NCI-H748 (cell line): ENCODE measurements at regions not wholly inside any gene's neighbourhood (a gene's known extent, or its start where the extent isn't known, plus 50 kb on each side); places are given as distances from the start of the nearest gene placed in this dataset.
A peak's percentile ranks its signal among the peaks of the same experiment; 100 is the strongest.
"Not testable (repeated sequence)": the region's sequence is repeated elsewhere in the genome, so short reads cannot be mapped to it uniquely, and the experiment has no call there.

Source experiments
- DNase-seq: peaks from one replicate; lab custom pipeline; 2025; ENCODE audit not compliant: unreplicated experiment; lab: John Stamatoyannopoulos, UW

DNA sequence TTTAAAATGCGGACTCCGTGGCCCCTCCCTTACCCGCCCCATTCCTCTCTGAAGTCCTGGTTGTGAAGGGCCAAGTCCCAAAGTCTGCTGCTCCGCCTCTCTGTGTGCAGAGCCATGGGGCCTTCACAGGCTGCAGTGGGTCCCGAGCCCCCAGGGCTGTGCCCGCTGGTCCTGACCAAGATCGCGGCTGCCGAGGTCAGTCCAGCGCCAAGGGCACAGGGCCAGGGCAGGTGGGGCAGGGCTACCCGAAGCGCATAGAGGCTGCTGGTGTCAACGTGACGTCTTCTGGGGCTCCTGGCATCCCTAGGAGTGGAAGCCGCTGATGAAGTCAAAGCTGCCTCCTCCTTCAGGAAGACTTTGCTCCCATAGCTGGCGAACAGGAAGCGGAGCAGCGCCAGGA lies 858.8 kb downstream of the TUBA3C start:
- not testable (repeated sequence) for DNase-seq

DNA sequence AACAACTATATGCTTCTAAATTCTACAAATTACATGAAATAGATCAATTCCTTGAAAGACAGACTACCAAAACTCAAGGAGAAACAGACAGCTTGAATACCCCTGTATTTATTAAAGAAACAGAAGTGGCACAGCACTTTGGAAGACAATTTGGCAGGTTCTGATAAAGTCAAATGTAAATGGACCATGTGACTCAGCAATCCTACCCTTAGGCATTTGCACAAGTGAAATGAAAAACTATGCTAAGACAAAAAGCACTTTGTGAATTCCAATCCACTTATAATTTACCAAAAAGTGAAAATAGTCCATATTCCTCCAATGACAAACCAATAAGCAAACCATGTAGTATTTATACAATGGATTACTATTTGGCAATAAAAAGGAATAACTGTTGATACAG lies 862.0 kb downstream of the TUBA3C start:
- DNase-seq, result not testable (repeated sequence)

GRCh38 chr13:18303240-18303813 lies 878.3 kb downstream of the TUBA3C start:
- DNase-seq, result not testable (repeated sequence)

DNA sequence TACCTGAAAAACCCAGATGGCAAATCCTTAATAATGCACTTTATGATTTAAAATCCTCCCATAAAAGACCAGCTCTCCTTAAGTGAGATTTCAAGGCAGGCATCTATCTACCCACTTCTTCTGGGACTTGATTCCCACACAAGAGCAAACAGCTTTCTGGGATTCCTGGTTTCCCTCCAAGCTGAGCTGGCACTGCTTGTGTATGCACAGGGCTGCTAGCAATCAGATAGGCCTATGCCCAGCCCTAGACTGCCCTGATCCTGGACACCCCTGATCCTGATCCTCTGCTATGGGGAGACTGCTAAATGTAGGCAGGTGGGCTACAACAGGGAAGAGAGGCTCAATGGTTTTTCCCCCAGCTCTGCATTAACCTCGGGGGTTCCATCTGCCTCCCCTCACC lies 880.7 kb downstream of the TUBA3C start:
- DNase-seq, result not testable (repeated sequence)

DNA sequence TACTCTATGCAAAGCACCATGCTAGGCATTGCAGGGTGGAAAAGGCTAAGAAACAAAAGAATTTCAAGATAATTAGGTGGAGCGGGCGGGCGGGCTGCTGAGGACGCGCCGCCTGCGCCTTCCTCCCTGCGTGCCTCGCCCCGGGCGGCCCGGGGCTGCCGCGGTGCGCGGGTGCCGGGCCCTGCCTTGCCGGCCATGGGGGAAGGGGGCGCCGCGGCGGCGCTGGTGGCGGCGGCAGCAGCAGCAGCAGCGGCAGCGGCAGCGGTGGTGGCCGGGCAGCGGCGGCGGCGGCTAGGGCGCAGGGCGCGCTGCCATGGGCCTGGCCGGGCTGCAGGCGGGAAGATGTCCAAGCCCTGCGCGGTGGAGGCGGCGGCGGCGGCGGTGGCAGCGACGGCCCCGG lies 884.3 kb downstream of the TUBA3C start:
- DNase-seq, result peak; percentile 43

- DNase-seq, result not testable (repeated sequence)
Measured at GRCh38 chr13:18296617-18297016, 885.0 kb downstream of the TUBA3C start.

- DNase-seq, result not testable (repeated sequence)
Measured at GRCh38 chr13:18294311-18294710, 887.3 kb downstream of the TUBA3C start.

DNA sequence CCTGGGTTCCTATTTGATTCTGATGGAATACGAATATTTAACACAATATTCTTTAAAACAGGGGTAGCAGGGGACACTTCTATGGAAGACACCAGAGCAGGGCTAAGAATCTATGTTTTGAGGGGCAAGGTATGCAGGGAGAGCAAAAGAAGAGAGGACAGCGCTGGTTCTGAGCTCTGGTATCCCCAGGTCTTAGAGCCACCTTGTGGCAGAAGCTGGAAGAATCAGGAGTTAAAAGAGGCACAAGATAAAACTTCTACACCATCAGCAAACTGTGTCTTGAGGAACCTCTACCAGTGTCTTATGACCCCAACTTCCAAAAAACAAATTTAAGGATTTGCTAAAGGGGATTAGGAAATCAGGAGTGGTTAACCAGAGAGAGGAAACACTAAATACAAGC lies 894.8 kb downstream of the TUBA3C start:
- DNase-seq, result not testable (repeated sequence)

DNA sequence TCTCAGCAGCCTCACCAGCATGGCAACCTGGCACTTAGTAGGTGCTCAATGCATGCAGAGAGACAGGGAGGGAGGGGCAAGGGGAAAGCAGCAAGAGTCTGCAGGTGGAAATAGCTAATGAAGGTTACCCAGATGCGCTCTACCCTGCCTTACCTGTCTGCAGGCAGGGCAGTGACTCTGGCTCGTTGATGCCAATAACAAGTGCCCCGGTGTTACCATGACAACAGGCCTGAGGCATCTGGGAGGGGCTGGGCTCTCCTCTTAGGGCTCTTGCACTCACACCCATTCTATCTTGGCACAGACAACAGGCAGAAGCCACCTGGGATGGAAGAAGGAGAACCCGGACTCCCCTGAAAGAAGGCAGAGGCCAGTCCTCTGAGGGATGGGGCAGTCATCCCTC lies 896.0 kb downstream of the TUBA3C start:
- not testable (repeated sequence) for DNase-seq

DNA sequence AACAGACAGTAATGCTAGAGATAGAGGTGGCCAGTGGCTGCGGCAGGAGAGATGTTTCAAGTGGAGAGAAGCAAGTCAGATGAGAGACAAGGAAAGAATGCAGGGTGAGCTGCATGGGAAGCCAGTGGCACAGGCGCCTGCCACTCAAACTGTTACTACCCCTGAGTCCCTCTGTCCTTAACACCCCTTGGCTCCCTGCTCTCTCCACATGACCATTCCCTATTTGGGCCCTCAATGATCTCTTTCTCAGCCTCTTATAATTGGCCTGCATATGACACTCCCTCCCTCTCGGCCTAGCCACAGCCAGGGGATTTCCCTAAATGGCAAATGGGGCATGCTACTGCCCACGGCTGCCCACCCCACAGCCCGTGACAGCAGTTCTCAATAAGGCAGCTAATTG lies 897.6 kb downstream of the TUBA3C start:
- DNase-seq, result not testable (repeated sequence)

DNA sequence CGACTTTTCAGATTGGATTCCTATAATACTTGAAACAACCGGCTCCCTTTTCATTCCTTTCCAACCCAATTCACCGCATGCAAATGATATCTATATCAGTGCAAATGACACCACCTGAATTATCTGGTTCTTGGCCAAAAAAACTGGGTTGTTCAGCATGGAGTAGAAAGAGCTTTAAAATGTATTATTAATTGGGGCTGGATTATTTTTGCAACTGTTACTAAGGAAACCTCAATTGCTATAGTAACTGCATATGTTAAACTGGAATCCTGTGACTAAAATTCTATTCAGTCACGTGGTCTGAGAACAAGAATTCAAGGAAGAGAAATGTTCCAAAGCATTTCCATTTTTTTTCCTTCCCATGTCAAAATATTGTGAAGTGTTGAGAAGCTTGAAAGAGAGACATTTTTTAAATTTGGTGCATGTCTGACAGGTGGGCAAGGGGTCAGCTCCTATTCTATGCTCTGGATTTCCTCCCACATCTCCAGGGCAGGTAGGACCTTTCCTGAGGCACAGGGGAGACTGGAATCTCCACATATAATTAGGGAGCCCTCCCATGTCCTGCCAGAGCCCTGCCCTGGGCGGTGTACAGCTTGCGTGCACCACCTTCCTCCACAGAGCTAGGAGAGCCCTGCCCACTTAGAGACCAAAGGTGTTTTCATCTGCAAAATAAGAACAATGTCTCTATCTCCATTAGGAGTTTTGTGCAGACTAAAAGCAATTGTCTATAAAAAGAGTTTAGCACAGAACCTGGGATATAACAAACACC lies 899.6 kb downstream of the TUBA3C start:
- DNase-seq, result not testable (repeated sequence)

- not testable (repeated sequence) for DNase-seq
Measured at GRCh38 chr13:18280904-18281828, 900.5 kb downstream of the TUBA3C start.

- not testable (repeated sequence) for DNase-seq
Measured at GRCh38 chr13:18279971-18280370, 901.7 kb downstream of the TUBA3C start.

GRCh38 chr13:18277372-18277771 lies 904.3 kb downstream of the TUBA3C start:
- not testable (repeated sequence) for DNase-seq

DNA sequence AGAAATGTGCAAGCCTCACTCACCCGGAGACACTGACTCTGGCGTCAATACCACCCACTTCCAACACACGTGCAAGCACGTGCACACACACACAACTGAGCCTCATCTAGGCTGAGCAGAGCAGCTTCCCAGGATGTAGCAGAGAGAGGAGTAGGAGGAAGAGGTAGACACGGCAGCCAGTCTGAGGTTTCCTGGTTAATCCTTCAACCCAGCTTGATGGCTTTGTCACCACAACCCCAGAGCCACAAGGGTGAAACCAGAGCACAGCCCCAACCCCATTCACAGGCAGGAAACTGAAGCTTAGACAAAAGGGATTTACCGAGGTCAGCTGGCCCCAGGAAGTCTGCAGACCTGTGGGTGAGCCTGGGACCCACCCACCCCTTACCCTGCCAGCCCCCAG lies 905.3 kb downstream of the TUBA3C start:
- DNase-seq, result not testable (repeated sequence)

DNA sequence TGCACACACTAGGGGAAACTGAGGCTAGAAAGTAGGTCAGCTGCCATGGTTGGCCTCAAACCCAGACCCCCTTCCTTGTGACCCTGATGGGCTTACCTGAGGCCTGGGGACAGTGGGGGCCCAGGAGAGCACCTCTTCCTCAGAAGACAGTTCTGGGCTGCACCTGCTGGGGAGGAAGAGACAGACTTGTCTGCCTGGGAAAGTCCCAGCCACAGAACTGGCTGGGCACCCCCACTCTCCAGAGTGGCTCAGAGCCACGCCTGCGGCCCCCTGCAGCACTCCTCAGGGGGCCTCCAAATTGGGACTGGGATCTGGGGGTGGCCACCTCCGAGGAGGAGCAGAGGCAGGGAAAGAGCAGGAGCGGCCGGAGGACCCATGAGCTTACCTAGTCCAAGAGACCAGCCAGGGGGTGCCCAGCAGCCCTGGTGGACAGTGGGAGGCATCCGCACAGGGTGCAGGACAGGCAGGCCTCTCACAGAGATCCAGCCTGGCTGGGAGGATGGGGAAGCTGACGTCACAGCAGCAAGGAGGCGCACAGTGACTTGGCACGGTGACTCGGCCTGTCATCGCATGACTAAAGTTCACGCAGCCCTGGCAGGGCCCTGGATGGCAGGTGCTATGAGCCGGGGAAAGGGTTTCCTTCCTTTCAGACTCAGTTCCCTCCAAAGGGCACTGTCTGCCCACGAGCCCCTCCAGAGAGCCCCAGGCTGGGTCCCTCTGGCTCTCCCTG lies 907.7 kb downstream of the TUBA3C start:
- not testable (repeated sequence) for DNase-seq

GRCh38 chr13:18258801-18259419 lies 922.7 kb downstream of the TUBA3C start:
- not testable (repeated sequence) for DNase-seq

DNA sequence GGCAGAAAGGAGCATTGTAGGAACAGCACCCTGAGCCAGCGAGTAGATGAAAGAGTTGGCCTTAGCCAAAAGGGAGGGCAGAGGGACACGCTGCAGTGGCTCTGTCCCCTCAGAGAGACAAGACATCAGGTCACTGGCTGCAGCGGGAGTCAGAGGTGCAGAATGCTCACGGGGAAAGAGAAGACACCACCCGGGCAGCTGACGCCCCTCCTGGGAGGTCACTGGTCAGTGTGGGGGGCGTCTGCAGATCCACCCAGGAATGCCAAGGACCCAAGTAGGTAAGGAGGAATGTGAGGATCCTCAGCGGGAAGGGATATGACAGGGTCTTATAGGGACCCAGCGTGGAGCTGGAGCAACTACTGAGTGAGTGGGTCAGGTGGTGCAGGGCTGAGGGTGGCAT lies 923.9 kb downstream of the TUBA3C start:
- not testable (repeated sequence) for DNase-seq

- DNase-seq, result peak; percentile 31
Measured at GRCh38 chr13:18252848-18253247, 928.8 kb downstream of the TUBA3C start.

DNA sequence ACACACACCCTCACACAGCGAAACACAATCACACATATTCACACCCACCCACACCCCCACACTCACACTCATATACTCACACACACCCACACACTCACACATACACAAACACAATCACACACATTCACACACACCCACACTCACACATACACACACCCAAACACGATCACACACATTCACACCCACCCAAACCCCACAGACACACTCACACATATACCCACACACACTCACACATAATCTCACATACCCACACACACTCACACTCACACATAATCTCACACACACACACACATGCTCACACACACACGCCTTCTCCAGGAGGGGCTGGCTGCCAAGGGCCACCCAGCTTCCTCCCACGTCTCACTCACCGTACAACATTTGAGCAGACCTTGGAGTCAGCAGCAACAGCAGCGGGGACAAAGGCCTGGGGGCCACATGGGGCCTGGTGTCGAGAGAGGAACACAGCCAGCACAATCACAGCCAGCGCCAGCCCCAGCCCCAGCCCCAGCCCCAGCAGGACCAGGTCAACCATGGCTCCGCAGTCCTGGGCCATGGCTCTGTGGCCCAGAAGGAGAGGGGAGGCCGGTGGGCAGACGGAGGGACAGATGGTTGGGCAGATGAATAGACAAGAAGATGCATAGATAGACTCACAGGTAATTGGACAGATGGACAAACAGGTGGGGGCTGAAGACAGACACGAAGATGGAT lies 932.9 kb downstream of the TUBA3C start:
- not testable (repeated sequence) for DNase-seq
